ENCODE measurements at regions not wholly inside any gene's neighbourhood (a gene's known extent, or its start where the extent isn't known, plus 50 kb on each side); places are given as distances from the start of the nearest gene placed in this dataset.
A peak's percentile ranks its signal among the peaks of the same experiment; 100 is the strongest.

GRCh38 chr15:38042707-38043445, 108.4 kb downstream of the TMCO5A start:
- no peak for DNase-seq
- intact Hi-C loops (cut with micrococcal nuclease), result no loop called here
- ATAC-seq, result peak; percentile 63

- intact Hi-C loops (cut with micrococcal nuclease), result no loop called here
- DNase-seq (no peak), ATAC-seq (no peak)
These were observed 112.0 kb downstream of the TMCO5A start for GRCh38 chr15:38046257-38047051.

GRCh38 chr15:38048001-38048455, 113.6 kb downstream of the TMCO5A start:
- DNase-seq, result no peak
- intact Hi-C loops (cut with micrococcal nuclease), result no loop called here
- no peak for ATAC-seq

- no peak for ATAC-seq
- DNase-seq, result no peak
- intact Hi-C loops (cut with micrococcal nuclease), result no loop called here
These were observed 115.5 kb downstream of the TMCO5A start for GRCh38 chr15:38049891-38050290.

- peak; percentile 18 for ATAC-seq
These were observed 116.3 kb downstream of the TMCO5A start for GRCh38 chr15:38050529-38051448.

GRCh38 chr15:38053205-38053604, 118.8 kb downstream of the TMCO5A start:
- intact Hi-C loops (cut with micrococcal nuclease), result no loop called here
- DNase-seq (no peak), ATAC-seq (no peak)

More at GRCh38 chr15:38050529-38051448, 116.3 kb downstream of the TMCO5A start:
- intact Hi-C loops (cut with micrococcal nuclease), result no loop called here
- no peak for DNase-seq

- no peak for ATAC-seq
- intact Hi-C loops (cut with micrococcal nuclease), result no loop called here
- DNase-seq, result no peak
These were observed 119.3 kb downstream of the TMCO5A start for GRCh38 chr15:38053776-38054175.

GRCh38 chr15:38054488-38054887, 120.0 kb downstream of the TMCO5A start:
- no peak for DNase-seq
- intact Hi-C loops (cut with micrococcal nuclease), result no loop called here
- ATAC-seq, result no peak

GRCh38 chr15:38058596-38059075, 124.2 kb downstream of the TMCO5A start:
- no peak for ATAC-seq
- intact Hi-C loops (cut with micrococcal nuclease), result no loop called here
- no peak for DNase-seq

- no peak for ATAC-seq
- intact Hi-C loops (cut with micrococcal nuclease), result no loop called here
- DNase-seq, result no peak
These were observed 125.2 kb downstream of the TMCO5A start for GRCh38 chr15:38059665-38060064.

GRCh38 chr15:38061856-38062649, 127.6 kb downstream of the TMCO5A start:
- intact Hi-C loops (cut with micrococcal nuclease), result no loop called here
- ATAC-seq, result no peak
- DNase-seq, result no peak

- ATAC-seq (no peak), DNase-seq (no peak)
- intact Hi-C loops (cut with micrococcal nuclease), result no loop called here
These were observed 128.3 kb downstream of the TMCO5A start for GRCh38 chr15:38062696-38063095.

GRCh38 chr15:38065721-38066345, 131.4 kb downstream of the TMCO5A start:
- DNase-seq (no peak), ATAC-seq (no peak)
- intact Hi-C loops (cut with micrococcal nuclease), result no loop called here

- intact Hi-C loops (cut with micrococcal nuclease), result no loop called here
These were observed 132.2 kb downstream of the TMCO5A start for GRCh38 chr15:38066612-38067011.

GRCh38 chr15:38068626-38069391, 134.4 kb downstream of the TMCO5A start:
- peak; percentile 46 for ATAC-seq
- intact Hi-C loops (cut with micrococcal nuclease), result no loop called here
- no peak for DNase-seq

More at GRCh38 chr15:38066612-38067011, 132.2 kb downstream of the TMCO5A start:
- no peak for DNase-seq
- ATAC-seq, result no peak

- peak; percentile 32 for ATAC-seq
- intact Hi-C loops (cut with micrococcal nuclease), result loop anchor here (10.0 kb wide), 1 partner anchor 185 kb away; the partner anchor contains the start of gene SPRED1
These were observed 135.1 kb downstream of the TMCO5A start for GRCh38 chr15:38069511-38070011.

GRCh38 chr15:38070778-38071177, 136.3 kb downstream of the TMCO5A start:
- no peak for ATAC-seq
- intact Hi-C loops (cut with micrococcal nuclease), result loop anchor here (10.0 kb wide), 1 partner anchor 184 kb away; the partner anchor contains the start of gene SPRED1
- DNase-seq, result no peak

More at GRCh38 chr15:38069511-38070011, 135.1 kb downstream of the TMCO5A start:
- DNase-seq, result peak; percentile 40
